Spleen (tissue), 7 donors: ENCODE measurements at regions not wholly inside any gene's neighbourhood (a gene's known extent, or its start where the extent isn't known, plus 50 kb on each side); places are given as distances from the start of the nearest gene placed in this dataset.

ENCODE experiments used
- POLR2A ChIP-seq, 3 donors: fragments of 450-650 bp; IDR thresholded peaks; one replicate each; pipeline ENCODE4 v1.5.1; 2017; ENCODE audit warnings: antibody characterized with exemption in 3 of 3, mild to moderate bottlenecking in 1 of 3
- POLR2AphosphoS5 ChIP-seq, 3 donors: sonication (generic); formaldehyde crosslinking; IDR thresholded peaks; one replicate each; pipeline ENCODE4 v1.5.1; 2017; ENCODE audit warnings: antibody characterized with exemption in 3 of 3
- TF ChIP-seq, protein P1 (sequence below), 11 experiments: fragments of 200-600 bp in 7 of 11; fragments of 450-650 bp in 4 of 11; sonication (generic) in 4 of 11; IDR thresholded peaks in 8 of 11; conservative IDR thresholded peaks in 3 of 11; 1 replicate in 7 of 11; 2 replicates in 4 of 11; pipeline versions ENCODE4 v1.4.0 to v1.8.0; 2016 to 2021; ENCODE audit warnings: antibody characterized with exemption in 11 of 11, inconsistent platforms in 4 of 11, mild to moderate bottlenecking in 1 of 11
- donor health status: DM: no; HTN: no; CAD: no; lungs with moderate emphysema.
- donor health status: DM: no; HTN: no; CAD: no.
- donor health status: DM: no; HTN: no; CAD: no.

DNA sequence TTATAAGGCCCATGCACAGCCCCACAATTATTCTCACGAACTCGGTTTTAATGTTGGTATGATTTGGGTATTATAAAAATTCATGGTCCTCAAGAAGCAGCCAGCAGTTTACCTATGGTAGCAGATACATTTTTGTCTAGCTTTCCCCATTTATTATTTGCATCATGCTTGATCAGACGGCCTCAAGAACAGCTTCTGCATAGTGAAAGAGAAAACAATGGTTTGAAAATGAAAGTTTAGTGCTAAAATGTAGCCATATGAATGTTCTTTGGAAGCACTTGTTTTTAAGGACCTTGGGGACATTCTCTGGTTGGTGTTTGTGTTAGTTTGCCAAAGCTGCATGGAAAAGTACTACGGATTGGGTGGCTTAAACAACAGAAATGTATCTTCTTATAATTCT lies 72.4 kb upstream of the CPHXL start:
- TF ChIP-seq, protein P1, sequence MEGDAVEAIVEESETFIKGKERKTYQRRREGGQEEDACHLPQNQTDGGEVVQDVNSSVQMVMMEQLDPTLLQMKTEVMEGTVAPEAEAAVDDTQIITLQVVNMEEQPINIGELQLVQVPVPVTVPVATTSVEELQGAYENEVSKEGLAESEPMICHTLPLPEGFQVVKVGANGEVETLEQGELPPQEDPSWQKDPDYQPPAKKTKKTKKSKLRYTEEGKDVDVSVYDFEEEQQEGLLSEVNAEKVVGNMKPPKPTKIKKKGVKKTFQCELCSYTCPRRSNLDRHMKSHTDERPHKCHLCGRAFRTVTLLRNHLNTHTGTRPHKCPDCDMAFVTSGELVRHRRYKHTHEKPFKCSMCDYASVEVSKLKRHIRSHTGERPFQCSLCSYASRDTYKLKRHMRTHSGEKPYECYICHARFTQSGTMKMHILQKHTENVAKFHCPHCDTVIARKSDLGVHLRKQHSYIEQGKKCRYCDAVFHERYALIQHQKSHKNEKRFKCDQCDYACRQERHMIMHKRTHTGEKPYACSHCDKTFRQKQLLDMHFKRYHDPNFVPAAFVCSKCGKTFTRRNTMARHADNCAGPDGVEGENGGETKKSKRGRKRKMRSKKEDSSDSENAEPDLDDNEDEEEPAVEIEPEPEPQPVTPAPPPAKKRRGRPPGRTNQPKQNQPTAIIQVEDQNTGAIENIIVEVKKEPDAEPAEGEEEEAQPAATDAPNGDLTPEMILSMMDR (IDR thresholded peaks at IDR 0.05 in 8 of 11, conservative IDR thresholded peaks at IDR 0.05 in 3 of 11), result no peak
- TF ChIP-seq POLR2A (IDR thresholded peaks at IDR 0.05) (no peak), POLR2AphosphoS5 (IDR thresholded peaks at IDR 0.05) (no peak)
